GM23338 (cell line): ENCODE measurements at regions not wholly inside any gene's neighbourhood (a gene's known extent, or its start where the extent isn't known, plus 50 kb on each side); places are given as distances from the start of the nearest gene placed in this dataset.

Experiments used
- ATAC-seq: fragments of 200-7000 bp; cut with Tn5 transposase; 3 replicates; pipeline ENCODE4 v1.9.1; 2020
- DNase-seq: peaks from one replicate; pipeline ENCODE4 v3.0.0-alpha.2; 2015; ENCODE audit warnings: low spot score
- H2AFZ ChIP-seq: fragments of 200-600 bp; sonication (generic); 2 replicates; pipeline ENCODE4 v1.8.0; 2016; ENCODE audit warnings: antibody characterized with exemption, mild to moderate bottlenecking, moderate library complexity
- H3F3A ChIP-seq: fragments of 200-600 bp; sonication (generic); replicated peaks from 2 replicates; pipeline ENCODE4 v1.8.0; 2017; ENCODE audit warnings: antibody characterized with exemption, mixed run types, low read depth
- H3K27ac ChIP-seq: fragments of 200-600 bp; sonication (generic); 2 replicates; pipeline ENCODE4 v1.6.1; 2016; ENCODE audit warnings: low read depth
- H3K27me3 ChIP-seq: fragments of 200-600 bp; sonication (generic); 2 replicates; pipeline ENCODE4 v1.8.0; 2016; ENCODE audit warnings: mild to moderate bottlenecking, mixed run types, moderate library complexity; ENCODE audit not compliant: insufficient read depth
- H3K36me3 ChIP-seq: fragments of 200-600 bp; sonication (generic); 2 replicates; pipeline ENCODE4 v1.8.0; 2016; ENCODE audit warnings: mild to moderate bottlenecking; ENCODE audit not compliant: insufficient read depth
- H3K4me1 ChIP-seq: fragments of 200-600 bp; sonication (generic); 2 replicates; pipeline ENCODE4 v1.8.0; 2016; ENCODE audit warnings: mild to moderate bottlenecking, moderate library complexity; ENCODE audit not compliant: insufficient read depth
- H3K4me2 ChIP-seq: fragments of 200-600 bp; sonication (generic); 2 replicates; pipeline ENCODE4 v1.7.1; 2017; ENCODE audit warnings: mixed run types
- H3K4me3 ChIP-seq: fragments of 200-600 bp; sonication (generic); 2 replicates; pipeline ENCODE4 v1.6.1; 2016; ENCODE audit warnings: mixed run types
- H3K79me2 ChIP-seq: fragments of 200-600 bp; sonication (generic); replicated peaks from 2 replicates; pipeline ENCODE4 v1.8.0; 2017; ENCODE audit warnings: mild to moderate bottlenecking; ENCODE audit not compliant: insufficient read depth
- H3K9me2 ChIP-seq: fragments of 200-600 bp; sonication (generic); 2 replicates; pipeline ENCODE4 v1.8.0; 2017; ENCODE audit not compliant: insufficient read depth
- H4K20me1 ChIP-seq: fragments of 200-600 bp; sonication (generic); replicated peaks from 2 replicates; pipeline ENCODE4 v1.8.0; 2017; ENCODE audit warnings: mild to moderate bottlenecking; ENCODE audit not compliant: insufficient read depth
- H3K27ac Mint-ChIP-seq: 2 replicates; pipeline ENCODE4 v1.8.0; 2020; ENCODE audit warnings: inconsistent platforms, mild to moderate bottlenecking, moderate library complexity, mixed read lengths
- H3K27me3 Mint-ChIP-seq: 3 replicates; pipeline ENCODE4 v1.8.0; 2022; ENCODE audit warnings: low read depth, mild to moderate bottlenecking, moderate library complexity, mixed read lengths, inconsistent platforms; ENCODE audit not compliant: insufficient read depth, poor library complexity
- H3K36me3 Mint-ChIP-seq: 3 replicates; pipeline ENCODE4 v1.8.0; 2021; ENCODE audit warnings: low read depth, mild to moderate bottlenecking, inconsistent platforms, moderate library complexity, mixed read lengths
- H3K4me1 Mint-ChIP-seq: 3 replicates; pipeline ENCODE4 v1.8.0; 2020; ENCODE audit warnings: mild to moderate bottlenecking, inconsistent platforms, mixed read lengths
- H3K4me3 Mint-ChIP-seq: 3 replicates; pipeline ENCODE4 v1.8.0; 2021; ENCODE audit warnings: moderate library complexity, mild to moderate bottlenecking, inconsistent platforms, mixed read lengths
- H3K9me3 Mint-ChIP-seq: 3 replicates; pipeline ENCODE4 v1.8.0; 2020; ENCODE audit warnings: moderate library complexity, mild to moderate bottlenecking, inconsistent platforms, mixed read lengths
- EZH2 ChIP-seq: fragments of 200-600 bp; sonication (generic); IDR thresholded peaks from one replicate; pipeline ENCODE4 v1.8.0; 2017; ENCODE audit warnings: antibody characterized with exemption, mild to moderate bottlenecking, low read depth; ENCODE audit not compliant: unreplicated experiment
- EZH2phosphoT487 ChIP-seq: fragments of 200-600 bp; sonication (generic); IDR thresholded peaks from one replicate; pipeline ENCODE4 v1.8.1; 2018; ENCODE audit warnings: antibody characterized with exemption; ENCODE audit not compliant: unreplicated experiment
- NANOG ChIP-seq: IDR thresholded peaks from 2 replicates; pipeline ENCODE4 v1.6.1; 2016; ENCODE audit warnings: antibody characterized with exemption, borderline replicate concordance
- ZNF114 ChIP-seq: fragments of 250-450 bp; sonication (Bioruptor Pico); IDR thresholded peaks from 2 replicates; pipeline ENCODE4 v1.5.0; 2020; ENCODE audit warnings: mild to moderate bottlenecking, moderate library complexity
- ZNF331 ChIP-seq: fragments of 250-450 bp; sonication (Bioruptor Pico); IDR thresholded peaks from 2 replicates; pipeline ENCODE4 v1.5.0; 2020; ENCODE audit warnings: low read depth, mild to moderate bottlenecking, moderate library complexity
- TF ChIP-seq, protein P1 (sequence below): IDR thresholded peaks from one replicate; pipeline ENCODE4 v1.6.1; 2018; ENCODE audit warnings: antibody characterized with exemption; ENCODE audit not compliant: unreplicated experiment
- TF ChIP-seq, protein P2 (sequence below): fragments of 250-450 bp; sonication (Bioruptor Pico); IDR thresholded peaks from 2 replicates; pipeline ENCODE4 v1.5.0; 2020; ENCODE audit warnings: mild to moderate bottlenecking, moderate library complexity

DNA sequence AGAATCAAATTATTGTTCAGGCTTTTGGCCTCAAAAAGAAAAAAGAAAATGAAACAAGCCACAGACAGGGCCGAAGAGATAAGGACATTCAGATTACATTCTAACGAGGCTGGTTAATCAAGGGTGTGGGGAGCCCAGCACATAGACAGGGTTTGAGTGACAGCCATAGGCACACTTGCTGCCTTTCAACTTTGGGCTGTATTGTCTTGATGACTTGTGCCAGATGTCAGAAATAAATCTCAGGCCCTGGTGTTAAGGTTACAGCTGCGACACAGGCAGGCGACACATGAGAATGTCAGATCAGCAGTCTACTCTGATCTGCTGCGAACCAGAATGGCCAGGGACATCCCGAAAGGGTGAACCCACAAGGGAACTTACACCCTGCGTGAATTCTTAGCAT lies 231.2 kb upstream of the ARRDC4 start:
- Mint-ChIP-seq H3K27me3 (peaks cover 4% of the 10 kb centered on the region), H3K27ac (no peak overlapping the region), H3K9me3 (no peaks in the 10 kb centered on the region; the same call in 2 of the 3 replicates), H3K4me1 (no peaks in the 10 kb centered on the region), H3K36me3 (no peaks in the 10 kb centered on the region; the same call in 2 of the 3 replicates), H3K4me3 (no peak overlapping the region)
- Histone ChIP-seq H3K27ac (no peak overlapping the region), H3K36me3 (no peaks in the 10 kb centered on the region), H3K79me2 (no peaks in the 10 kb centered on the region), H3K4me2 (no peak overlapping the region), H3K9me2 (no peaks in the 10 kb centered on the region), H2AFZ (no peak overlapping the region), H3F3A (no peaks in the 10 kb centered on the region), H3K4me3 (no peak overlapping the region), H3K27me3 (no peaks in the 10 kb centered on the region), H4K20me1 (no peaks in the 10 kb centered on the region), H3K4me1 (no peaks in the 10 kb centered on the region)
- no peak for DNase-seq
- TF ChIP-seq ZNF114 (no peak), NANOG (no peak), EZH2 (no peak), EZH2phosphoT487 (no peak), ZNF331 (CRISPR knock-in tag) (no peak)
- TF ChIP-seq, protein P1, sequence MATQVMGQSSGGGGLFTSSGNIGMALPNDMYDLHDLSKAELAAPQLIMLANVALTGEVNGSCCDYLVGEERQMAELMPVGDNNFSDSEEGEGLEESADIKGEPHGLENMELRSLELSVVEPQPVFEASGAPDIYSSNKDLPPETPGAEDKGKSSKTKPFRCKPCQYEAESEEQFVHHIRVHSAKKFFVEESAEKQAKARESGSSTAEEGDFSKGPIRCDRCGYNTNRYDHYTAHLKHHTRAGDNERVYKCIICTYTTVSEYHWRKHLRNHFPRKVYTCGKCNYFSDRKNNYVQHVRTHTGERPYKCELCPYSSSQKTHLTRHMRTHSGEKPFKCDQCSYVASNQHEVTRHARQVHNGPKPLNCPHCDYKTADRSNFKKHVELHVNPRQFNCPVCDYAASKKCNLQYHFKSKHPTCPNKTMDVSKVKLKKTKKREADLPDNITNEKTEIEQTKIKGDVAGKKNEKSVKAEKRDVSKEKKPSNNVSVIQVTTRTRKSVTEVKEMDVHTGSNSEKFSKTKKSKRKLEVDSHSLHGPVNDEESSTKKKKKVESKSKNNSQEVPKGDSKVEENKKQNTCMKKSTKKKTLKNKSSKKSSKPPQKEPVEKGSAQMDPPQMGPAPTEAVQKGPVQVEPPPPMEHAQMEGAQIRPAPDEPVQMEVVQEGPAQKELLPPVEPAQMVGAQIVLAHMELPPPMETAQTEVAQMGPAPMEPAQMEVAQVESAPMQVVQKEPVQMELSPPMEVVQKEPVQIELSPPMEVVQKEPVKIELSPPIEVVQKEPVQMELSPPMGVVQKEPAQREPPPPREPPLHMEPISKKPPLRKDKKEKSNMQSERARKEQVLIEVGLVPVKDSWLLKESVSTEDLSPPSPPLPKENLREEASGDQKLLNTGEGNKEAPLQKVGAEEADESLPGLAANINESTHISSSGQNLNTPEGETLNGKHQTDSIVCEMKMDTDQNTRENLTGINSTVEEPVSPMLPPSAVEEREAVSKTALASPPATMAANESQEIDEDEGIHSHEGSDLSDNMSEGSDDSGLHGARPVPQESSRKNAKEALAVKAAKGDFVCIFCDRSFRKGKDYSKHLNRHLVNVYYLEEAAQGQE: no peak
- TF ChIP-seq, protein P2, sequence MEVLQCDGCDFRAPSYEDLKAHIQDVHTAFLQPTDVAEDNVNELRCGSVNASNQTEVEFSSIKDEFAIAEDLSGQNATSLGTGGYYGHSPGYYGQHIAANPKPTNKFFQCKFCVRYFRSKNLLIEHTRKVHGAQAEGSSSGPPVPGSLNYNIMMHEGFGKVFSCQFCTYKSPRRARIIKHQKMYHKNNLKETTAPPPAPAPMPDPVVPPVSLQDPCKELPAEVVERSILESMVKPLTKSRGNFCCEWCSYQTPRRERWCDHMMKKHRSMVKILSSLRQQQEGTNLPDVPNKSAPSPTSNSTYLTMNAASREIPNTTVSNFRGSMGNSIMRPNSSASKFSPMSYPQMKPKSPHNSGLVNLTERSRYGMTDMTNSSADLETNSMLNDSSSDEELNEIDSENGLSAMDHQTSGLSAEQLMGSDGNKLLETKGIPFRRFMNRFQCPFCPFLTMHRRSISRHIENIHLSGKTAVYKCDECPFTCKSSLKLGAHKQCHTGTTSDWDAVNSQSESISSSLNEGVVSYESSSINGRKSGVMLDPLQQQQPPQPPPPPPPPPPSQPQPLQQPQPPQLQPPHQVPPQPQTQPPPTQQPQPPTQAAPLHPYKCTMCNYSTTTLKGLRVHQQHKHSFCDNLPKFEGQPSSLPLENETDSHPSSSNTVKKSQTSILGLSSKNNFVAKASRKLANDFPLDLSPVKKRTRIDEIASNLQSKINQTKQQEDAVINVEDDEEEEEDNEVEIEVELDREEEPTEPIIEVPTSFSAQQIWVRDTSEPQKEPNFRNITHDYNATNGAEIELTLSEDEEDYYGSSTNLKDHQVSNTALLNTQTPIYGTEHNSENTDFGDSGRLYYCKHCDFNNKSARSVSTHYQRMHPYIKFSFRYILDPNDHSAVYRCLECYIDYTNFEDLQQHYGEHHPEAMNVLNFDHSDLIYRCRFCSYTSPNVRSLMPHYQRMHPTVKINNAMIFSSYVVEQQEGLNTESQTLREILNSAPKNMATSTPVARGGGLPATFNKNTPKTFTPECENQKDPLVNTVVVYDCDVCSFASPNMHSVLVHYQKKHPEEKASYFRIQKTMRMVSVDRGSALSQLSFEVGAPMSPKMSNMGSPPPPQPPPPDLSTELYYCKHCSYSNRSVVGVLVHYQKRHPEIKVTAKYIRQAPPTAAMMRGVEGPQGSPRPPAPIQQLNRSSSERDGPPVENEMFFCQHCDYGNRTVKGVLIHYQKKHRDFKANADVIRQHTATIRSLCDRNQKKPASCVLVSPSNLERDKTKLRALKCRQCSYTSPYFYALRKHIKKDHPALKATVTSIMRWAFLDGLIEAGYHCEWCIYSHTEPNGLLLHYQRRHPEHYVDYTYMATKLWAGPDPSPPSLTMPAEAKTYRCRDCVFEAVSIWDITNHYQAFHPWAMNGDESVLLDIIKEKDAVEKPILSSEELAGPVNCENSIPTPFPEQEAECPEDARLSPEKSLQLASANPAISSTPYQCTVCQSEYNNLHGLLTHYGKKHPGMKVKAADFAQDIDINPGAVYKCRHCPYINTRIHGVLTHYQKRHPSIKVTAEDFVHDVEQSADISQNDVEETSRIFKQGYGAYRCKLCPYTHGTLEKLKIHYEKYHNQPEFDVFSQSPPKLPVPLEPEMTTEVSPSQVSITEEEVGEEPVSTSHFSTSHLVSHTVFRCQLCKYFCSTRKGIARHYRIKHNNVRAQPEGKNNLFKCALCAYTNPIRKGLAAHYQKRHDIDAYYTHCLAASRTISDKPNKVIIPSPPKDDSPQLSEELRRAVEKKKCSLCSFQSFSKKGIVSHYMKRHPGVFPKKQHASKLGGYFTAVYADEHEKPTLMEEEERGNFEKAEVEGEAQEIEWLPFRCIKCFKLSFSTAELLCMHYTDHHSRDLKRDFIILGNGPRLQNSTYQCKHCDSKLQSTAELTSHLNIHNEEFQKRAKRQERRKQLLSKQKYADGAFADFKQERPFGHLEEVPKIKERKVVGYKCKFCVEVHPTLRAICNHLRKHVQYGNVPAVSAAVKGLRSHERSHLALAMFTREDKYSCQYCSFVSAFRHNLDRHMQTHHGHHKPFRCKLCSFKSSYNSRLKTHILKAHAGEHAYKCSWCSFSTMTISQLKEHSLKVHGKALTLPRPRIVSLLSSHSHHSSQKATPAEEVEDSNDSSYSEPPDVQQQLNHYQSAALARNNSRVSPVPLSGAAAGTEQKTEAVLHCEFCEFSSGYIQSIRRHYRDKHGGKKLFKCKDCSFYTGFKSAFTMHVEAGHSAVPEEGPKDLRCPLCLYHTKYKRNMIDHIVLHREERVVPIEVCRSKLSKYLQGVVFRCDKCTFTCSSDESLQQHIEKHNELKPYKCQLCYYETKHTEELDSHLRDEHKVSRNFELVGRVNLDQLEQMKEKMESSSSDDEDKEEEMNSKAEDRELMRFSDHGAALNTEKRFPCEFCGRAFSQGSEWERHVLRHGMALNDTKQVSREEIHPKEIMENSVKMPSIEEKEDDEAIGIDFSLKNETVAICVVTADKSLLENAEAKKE (CRISPR knock-in tag): no peak
- ATAC-seq: no peak
